SK-MEL-5 (cell line): ENCODE measurements at regions not wholly inside any gene's neighbourhood (a gene's known extent, or its start where the extent isn't known, plus 50 kb on each side); places are given as distances from the start of the nearest gene placed in this dataset.
"Not testable (repeated sequence)": the region's sequence is repeated elsewhere in the genome, so short reads cannot be mapped to it uniquely, and the experiment has no call there.

Experiments used
- DNase-seq: peaks from one replicate; pipeline ENCODE4 v3.0.0-alpha.2; 2016; ENCODE audit warnings: low read depth, low spot score
- in situ Hi-C: cut with HindIII; loops from 2 replicates; pipeline ENCODE4 v1.10.0; 2016; ENCODE audit warnings: low sequenced_read_pairs, high pct_unique_total_duplicates, low pct_unique_long_range_greater_than_20kb

DNA sequence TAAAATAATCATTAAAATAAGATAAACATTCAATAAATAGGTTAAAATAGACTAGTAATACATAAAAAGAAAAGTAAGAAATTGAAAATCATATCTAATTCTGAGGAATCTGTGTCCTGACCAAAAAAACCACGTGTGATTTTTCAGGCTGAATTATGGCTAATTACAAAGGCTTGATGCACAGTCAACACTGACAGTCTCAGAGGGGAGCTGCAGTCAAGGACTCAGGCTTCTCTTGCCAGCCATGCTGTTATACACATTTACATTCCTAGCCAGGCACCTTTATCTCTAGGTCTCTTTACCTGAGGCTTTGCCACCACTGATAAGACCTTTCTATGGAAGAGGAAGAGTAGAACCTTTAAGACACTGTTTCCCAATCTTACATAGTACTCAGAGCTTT is 1737.7 kb upstream of the PCDH10 start:
- in situ Hi-C loops, result no loop called here
- no peak for DNase-seq

DNA sequence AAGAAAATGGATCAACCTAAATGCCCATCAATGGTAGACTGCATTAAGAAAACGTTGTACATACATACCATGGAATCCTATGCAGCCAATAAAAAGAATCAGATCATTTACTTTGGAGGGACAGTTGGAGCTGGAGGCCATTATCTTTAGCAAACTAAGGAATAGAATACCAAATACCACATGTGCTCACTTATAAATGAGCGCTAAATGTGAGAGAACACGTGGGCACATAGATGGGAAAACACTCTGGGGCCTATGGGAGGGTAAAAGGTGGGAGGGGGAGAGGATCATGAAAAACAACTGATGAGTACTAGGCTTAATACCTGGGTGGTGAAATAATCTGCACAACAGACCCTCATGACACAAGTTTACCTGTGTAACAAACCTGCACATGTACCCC is 1729.9 kb upstream of the PCDH10 start:
- DNase-seq, result no peak
- in situ Hi-C loops, result no loop called here

DNA sequence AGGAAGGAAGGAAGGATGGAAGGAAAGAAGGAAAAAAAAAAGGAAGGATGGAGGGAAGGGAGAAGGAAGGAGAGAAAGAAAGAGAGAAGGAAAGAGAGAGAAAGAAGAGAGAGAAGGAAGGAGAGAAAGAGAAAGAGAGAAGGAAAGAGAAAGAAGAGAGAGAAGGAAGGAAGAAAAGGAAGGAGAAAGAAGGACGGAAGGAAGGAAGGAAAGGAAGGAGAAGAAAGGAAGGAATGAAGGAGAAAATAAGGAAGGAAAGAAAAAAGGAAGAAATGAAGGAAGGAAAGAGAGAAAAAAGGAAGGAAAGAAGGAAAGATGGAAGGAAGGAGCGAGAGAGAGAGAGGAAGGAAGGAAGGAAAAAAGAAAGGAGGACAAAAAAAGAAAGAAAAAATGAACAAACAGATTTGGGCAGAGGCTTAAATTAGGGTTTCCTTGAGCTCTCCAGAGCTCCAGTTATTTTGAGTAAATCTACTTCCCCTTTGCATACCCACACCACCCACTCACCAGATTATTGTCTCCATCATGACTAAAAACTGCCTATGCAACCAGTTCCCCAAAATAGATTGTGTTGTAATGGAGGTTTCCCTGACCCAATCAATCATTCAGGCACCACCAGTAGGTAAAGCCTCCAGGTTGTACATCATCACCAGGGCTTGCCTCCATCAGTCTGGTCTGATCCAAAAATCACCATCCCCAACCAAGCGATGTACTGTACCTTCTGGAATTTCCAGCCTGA is 1722.9 kb upstream of the PCDH10 start:
- no peak for DNase-seq
- in situ Hi-C loops, result no loop called here

DNA sequence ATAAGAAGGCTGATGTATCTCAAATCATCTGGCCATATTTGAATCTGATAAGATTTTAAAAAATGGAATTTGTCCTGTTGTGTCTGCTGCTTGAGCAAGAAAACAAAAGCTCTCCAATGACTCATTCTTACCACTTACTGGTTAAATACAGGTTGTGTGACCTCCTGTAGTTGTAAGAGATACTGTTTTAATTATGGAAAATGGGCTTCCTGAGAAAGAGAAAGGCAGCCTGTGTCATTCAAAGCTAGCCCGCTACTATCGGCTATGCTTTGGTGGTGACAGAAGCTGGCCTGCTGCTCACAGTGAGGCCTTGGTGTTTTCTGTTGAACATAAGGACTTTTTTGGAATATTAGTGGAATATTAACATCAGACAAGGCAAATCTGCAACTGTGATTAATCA is 1722.1 kb upstream of the PCDH10 start:
- no peak for DNase-seq
- in situ Hi-C loops, result no loop called here

DNA sequence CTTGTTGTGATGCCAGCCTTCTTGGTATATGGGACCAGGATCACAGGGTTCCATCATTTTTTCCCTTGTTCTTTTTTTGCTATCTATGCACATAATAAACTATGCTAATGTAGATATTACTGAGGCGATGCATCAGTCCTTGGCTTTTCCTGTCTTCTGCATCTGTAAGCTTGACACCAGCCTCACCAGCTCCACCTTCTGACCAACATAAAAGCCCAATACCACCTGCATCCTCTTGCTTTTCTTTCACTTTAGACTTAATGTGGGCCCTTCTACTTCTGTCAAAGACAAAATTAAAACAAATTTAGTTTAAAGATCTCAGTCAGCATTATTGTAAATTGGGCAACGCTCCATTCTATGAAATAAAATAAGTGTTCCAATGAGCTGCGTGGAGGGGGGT is 1718.8 kb upstream of the PCDH10 start:
- DNase-seq, result peak; percentile 37
- in situ Hi-C loops, result no loop called here

DNA sequence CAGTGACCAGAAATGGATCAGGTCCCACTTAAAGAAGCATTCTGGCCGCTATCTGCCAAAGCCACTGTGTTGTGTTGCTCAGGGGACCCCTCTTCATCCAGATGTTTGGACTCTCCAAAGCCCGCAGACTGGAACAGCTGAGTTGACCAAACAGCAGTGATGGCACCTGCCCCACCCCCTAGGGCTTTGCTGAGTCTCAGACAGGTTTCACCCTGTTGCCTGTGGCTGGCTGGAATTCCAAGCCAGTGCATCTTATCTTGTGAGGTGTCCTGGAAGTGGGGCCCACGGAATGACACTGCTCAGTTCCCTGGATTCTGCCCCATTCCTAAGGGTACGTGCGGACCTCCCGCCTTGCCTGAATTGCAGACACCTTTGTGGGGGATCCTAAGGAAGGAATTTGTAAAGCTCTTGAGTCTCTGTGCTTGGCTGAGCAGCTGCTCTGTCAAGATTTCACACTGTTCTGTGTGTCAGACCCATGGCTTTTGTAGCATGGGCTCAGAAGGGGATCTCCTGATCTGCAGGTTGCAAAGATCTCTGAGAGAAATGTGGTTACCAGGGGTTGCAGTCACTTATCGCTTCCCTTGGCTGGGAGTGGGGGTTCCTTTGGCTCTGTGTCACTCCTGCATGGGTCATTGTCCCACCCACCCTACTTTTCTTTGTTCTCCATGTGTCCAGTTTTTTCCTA is 1707.9 kb upstream of the PCDH10 start:
- in situ Hi-C loops, result no loop called here
- no peak for DNase-seq

DNA sequence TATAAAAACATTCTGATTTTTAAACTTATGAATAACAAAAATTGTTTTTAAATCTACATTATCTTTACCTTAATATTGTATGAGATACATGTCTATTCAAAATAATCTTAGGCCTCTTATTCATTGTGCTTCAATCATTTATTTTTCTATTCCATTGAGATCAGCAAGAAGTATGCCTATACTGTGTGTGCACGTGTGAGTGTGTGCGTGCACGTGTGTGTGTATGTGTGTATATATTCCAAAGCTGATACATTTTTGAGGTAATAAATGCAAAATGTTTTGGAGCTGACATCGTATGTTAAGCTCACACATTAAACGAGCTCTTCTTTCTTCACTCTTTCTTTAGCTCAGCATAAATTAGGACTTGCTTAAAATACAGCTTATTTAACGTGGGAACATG is 1701.2 kb upstream of the PCDH10 start:
- in situ Hi-C loops, result no loop called here
- no peak for DNase-seq

DNA sequence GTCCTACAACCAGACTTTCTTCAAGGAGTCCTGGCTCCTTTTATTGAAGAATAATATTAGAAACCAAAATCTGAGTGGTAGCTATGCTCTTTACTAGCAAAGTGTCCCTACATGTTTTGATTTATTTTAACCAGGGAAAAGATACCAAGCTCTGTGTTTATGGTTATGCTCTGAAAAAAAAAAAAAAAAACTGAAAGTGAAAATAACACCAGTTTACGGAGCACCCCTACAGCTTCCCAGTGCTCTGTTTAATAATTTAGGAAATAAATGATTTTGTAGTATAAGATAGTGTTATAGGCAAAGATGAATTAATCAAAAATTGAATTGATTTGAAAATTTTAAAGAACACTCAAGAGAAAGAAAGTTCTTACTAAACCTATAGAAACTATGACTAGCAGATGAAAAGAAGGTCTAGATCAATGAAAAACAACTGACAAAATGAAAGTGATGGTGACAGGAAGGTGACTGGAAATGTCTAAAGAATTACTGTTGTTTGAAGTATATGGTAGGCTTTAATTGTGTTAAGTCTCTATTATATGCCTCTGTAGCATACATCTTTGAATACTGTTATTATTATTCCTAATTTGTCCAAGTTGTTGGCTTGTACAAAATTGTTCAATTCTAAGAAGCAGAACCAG is 1698.4 kb upstream of the PCDH10 start:
- in situ Hi-C loops, result no loop called here
- DNase-seq, result no peak

DNA sequence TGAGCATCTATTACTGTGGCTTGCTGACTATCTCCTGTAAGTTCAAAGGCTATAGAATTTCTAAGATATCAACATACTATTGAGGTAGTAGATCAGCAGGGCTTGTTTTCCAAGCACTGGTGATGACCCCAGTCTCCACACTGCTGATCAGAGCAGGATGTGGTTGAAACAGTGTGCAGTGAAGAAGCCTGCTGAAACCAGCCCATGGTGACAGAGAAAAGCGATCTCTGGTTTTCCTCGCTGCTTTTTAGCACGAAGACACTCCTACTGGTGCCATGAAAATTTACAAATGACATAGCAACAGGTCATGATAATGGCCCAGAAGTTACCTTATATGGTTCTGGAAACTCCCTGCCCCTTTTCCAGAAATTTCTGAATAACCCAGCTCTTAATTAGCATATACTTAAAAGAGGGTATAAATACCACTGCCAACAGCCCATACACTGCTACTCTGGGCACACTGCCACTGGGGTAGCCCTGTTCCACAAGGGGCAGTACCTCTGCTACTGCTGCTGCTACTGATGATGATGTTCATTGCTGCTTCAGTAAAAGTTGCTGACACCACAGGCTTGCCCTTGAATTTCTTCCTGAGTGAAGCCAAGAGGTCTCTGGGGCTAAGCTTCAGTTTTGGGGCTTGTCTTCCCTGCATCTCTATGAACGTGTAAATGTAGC is 1689.5 kb upstream of the PCDH10 start:
- in situ Hi-C loops, result no loop called here

DNA sequence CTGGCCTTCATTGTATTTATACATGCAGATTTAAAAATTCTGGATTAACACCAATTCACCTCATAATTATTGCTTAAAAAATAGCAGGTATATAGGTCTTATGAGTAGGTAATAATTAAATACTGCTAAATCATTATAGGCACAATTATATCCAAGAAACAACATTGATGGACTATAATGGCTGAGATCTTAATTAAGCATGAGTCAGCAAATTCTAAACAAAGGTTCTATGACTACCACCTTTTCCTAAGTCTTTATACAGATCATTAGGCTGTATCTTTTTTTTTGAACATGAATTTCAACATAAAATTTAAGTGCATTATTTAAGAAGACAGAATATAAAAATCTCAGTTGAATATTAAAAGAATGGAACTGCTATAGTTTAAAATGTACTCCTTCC is 1678.7 kb upstream of the PCDH10 start:
- no peak for DNase-seq
- in situ Hi-C loops, result no loop called here

More for the DNA sequence above, 1689.5 kb upstream of the PCDH10 start:
- DNase-seq, result no peak

DNA sequence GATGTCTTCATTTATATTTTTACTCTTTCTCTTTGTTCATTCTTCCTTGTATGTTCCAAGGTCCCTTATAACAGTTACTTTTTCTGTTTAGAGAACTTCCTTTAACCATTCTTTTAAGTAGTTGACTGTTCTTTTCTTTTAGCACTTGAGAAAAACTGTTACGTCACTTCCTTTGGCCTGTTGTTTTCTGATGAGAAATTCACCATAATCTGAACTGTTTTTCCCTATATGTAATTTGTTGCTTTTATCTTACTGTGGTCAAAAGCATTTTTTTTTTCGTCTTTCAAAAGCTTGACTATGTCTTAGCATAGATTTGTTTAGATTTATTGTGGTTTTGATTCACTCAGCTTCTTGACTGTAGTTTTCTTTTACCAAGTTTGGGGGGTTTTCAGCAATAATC is 1660.3 kb upstream of the PCDH10 start:
- DNase-seq, result no peak
- in situ Hi-C loops, result no loop called here

DNA sequence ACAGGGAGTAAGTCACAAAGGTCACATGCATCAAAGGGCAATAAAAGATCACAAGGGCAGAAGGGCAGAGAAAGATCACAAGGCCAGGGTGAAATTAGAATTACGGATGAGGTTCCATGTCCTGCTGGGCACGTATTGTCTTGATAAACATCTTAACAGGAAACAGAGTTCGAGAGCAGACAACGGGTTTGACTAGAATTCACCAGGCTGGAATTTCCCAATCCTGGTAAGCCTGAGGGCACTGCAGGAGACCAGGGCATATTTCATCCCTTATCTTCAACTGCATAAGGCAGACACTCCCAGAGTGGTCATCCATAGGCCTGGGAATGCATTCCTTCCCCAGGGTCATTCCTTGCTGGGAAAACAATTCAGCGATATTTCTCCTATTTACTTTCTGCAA is 1652.9 kb upstream of the PCDH10 start:
- in situ Hi-C loops, DNase-seq: not testable (repeated sequence)

DNA sequence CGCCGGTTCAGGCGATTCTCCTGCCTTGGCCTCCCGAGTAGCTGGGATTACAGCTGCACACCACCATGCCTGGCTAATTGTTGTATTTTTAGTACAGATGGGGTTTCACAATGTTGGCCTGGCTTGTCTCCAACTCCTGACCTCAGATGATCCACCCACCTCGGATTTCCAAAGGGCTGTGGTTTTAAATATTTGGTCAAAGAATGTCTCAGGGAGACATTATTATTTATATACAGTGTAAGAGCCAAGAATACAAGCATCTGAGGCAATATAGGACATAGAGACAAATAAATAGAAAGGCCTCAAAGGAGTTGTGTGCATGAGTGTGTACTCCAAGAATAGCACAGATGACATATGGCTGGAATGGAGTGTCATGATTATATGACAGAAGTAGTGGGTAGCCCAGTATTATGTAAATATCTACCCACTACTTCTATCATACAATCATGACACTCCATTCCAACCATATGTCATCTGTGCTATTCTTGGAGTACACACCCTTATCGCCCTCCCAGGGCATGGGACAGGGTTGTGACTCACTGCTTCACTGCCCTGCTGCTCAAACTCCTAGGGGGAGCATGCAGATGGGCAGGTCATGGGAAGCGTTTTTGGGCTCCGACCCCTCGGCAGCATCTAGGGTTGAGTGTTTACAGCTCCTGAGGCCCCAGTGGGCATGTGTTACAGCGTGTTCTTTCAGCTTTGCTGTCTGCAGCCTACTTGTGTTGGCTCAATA is 1649.8 kb upstream of the PCDH10 start:
- no peak for DNase-seq
- in situ Hi-C loops, result no loop called here

DNA sequence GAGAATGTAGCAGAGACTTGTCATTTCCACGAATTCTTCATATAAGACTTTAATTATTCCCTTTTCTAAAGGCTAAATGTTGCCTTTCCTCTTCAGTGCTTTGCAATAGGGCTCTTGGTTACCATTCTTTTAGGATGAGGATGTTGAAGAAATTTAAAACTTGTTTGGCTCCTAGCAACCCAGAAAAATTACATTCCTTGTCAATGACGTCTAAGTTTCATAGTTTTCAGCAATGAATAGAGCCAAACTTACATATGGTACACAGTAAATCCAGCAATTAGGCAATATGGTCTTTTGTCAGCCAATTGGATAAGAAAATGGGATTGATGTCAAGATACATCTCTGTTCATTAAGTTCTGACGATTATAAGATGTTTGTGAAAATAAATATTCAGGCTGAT is 1639.6 kb upstream of the PCDH10 start:
- DNase-seq, result no peak
- in situ Hi-C loops, result no loop called here

DNA sequence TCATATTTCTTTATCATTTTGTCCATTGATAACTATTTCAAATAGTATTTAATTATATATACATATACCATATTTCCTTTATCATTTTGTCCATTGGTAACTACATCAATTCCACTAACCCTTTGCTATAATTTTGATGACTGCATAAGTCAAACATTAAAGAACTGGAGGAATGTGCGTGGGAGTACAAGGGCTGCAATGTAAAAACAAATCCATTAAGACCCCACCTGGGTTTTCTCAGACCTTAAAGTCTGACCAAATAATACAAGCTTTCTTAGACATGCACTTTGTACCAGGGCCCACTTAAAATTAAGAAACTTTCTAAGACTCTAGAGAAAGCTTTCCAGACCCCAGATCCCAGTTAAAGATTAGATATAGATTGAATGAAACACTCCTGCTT is 1622.4 kb upstream of the PCDH10 start:
- no peak for DNase-seq
- in situ Hi-C loops, result no loop called here

DNA sequence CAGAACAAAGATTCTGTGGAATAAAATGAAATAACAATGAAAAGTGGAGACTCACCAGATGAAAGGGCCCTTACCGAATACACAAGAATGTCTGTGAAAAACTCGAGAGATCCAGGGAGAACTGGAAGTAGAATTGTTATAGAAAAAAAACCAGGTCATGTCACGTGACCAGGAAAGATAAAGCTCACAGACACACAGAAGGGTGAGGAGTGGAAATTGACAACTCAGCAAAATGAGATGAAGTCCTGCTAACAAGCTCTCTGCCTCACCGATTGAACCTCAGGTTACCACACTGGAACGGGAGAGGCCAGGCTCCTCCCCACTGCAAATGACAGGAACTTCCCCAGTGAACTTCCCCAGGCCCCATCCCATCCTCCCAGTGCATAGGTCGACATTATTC is 1618.0 kb upstream of the PCDH10 start:
- in situ Hi-C loops, result no loop called here
- peak; percentile 0 for DNase-seq

DNA sequence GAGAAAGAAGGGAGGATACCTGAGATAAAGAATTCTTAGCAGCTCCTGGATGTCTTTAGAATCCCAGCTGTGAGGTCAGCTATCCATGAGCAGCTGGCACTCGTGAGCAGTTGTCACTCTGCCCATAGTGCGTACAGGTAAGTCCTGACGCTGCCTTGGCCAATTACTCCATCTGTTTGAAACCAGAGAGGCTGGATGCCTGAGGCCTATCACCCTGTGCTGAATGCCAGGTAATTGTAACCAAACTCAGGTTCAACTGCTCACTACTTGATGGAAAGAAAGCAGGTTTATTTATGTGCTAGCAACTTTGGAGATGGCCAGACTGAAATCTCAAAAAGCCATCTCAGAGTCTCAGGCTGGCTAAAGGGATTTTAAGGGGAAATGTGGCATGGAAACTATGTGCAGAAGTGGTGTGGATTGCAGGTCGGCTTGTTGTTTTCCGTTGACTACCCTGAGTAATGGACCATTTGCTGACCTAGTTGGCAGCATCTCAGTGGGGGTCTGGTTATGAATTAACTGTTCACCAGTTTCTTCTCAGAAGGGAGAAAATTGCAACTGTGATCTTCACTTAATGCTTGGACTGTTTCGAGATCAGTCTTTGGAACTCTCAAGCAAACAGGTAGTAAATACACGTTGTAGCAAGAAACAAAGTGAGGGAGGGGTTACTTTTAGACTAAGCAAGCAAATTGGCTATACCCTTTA is 1614.0 kb upstream of the PCDH10 start:
- DNase-seq, result no peak
- in situ Hi-C loops, result no loop called here
